ENCODE measurements at regions not wholly inside any gene's neighbourhood (a gene's known extent, or its start where the extent isn't known, plus 50 kb on each side); places are given as distances from the start of the nearest gene placed in this dataset.

DNA sequence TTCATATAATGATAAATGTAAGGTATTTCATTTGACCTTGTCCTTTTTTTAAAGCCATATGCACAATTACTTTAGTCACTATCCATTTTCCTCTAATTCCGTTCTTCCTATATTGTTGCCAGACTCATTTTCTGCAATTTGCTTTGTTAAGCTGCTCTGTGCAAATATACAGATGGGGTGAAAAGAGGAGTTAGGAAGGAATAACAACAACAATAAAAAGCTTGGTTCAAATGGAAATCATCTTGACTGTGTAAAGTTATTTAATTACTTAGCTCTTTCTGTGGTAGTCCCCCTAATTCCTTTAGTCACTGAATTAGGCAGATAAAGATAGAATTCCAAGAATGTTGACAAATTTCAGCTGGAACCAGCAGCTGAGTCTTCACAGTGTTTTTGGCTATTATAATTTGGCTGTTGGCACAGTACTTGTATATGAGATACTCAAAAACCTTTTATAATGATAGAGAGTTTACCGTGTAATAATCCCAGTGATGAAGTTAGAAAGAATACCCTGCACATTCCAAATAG is 838.0 kb downstream of the RPS29 start:
- H3K9me2 ChIP-seq (replicated peaks; ENCODE audit: control insufficient read depth, low read length) = no peaks in the 10 kb centered on the region
- H3K79me2 ChIP-seq (ENCODE audit: control insufficient read depth, low read length) = no peaks in the 10 kb centered on the region
- H3K9me3 ChIP-seq (ENCODE audit: control insufficient read depth, insufficient read depth, low read length) = no peaks in the 10 kb centered on the region
- H3F3A ChIP-seq (ENCODE audit: control insufficient read depth, insufficient read depth) = no peaks in the 10 kb centered on the region
- no peak overlapping the region for H3K4me2 ChIP-seq (ENCODE audit: low read length)
- H3K4me3 ChIP-seq (ENCODE audit: low read length) = no peak overlapping the region
- H4K20me1 ChIP-seq (ENCODE audit: control insufficient read depth, insufficient read depth, low read depth, low read length) = no peaks in the 10 kb centered on the region
- TF ChIP-seq EZH2phosphoT487 (IDR thresholded peaks at IDR 0.05; ENCODE audit: borderline replicate concordance, low read length) = no peak
- TF ChIP-seq, protein P1, sequence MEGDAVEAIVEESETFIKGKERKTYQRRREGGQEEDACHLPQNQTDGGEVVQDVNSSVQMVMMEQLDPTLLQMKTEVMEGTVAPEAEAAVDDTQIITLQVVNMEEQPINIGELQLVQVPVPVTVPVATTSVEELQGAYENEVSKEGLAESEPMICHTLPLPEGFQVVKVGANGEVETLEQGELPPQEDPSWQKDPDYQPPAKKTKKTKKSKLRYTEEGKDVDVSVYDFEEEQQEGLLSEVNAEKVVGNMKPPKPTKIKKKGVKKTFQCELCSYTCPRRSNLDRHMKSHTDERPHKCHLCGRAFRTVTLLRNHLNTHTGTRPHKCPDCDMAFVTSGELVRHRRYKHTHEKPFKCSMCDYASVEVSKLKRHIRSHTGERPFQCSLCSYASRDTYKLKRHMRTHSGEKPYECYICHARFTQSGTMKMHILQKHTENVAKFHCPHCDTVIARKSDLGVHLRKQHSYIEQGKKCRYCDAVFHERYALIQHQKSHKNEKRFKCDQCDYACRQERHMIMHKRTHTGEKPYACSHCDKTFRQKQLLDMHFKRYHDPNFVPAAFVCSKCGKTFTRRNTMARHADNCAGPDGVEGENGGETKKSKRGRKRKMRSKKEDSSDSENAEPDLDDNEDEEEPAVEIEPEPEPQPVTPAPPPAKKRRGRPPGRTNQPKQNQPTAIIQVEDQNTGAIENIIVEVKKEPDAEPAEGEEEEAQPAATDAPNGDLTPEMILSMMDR (IDR thresholded peaks at IDR 0.05; ENCODE audit: low read depth, low read length, poor library complexity, severe bottlenecking) = no peak
- no peak overlapping the region for H3K27ac ChIP-seq (ENCODE audit: low read depth, low read length)
- no peaks in the 10 kb centered on the region for H3K36me3 ChIP-seq (ENCODE audit: control insufficient read depth, low read length)
- no peaks in the 10 kb centered on the region for H3K27me3 ChIP-seq (ENCODE audit: control insufficient read depth, low read length)
- no peaks in the 10 kb centered on the region for H3K4me1 ChIP-seq (ENCODE audit: control insufficient read depth, low read length)

DNA sequence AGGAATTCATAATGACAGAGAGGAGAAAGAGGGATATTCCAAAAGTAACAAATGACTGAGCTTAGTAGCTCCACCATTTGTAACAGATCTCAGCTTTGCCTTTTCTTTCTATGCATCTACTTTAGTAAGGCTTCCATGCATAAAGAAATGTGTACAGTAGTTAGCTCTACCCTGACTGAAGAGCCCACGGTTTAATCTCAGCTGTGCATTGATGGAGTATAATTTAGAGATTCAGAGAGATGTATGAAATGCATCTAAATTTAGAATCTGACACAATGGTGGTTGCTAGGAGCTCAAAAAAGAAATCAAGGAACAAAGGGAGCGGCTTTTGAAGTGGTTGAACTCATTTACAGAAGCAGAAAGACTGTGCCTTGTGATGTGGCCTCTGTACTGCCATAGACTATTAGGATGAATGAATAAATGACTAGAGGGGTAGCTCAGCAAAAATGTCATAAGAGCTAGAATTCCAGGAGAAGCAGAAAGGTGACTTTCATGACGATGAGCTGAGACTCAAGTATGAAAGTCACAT is 838.6 kb downstream of the RPS29 start:
- Histone ChIP-seq H3K9me3 (ENCODE audit: control insufficient read depth, insufficient read depth, low read length) (no peaks in the 10 kb centered on the region), H3F3A (ENCODE audit: control insufficient read depth, insufficient read depth) (no peaks in the 10 kb centered on the region), H3K4me2 (ENCODE audit: low read length) (no peak overlapping the region), H3K79me2 (ENCODE audit: control insufficient read depth, low read length) (no peaks in the 10 kb centered on the region), H3K4me1 (ENCODE audit: control insufficient read depth, low read length) (no peaks in the 10 kb centered on the region), H3K36me3 (ENCODE audit: control insufficient read depth, low read length) (no peaks in the 10 kb centered on the region), H3K4me3 (ENCODE audit: low read length) (no peak overlapping the region), H3K27ac (ENCODE audit: low read depth, low read length) (no peak overlapping the region), H4K20me1 (ENCODE audit: control insufficient read depth, insufficient read depth, low read depth, low read length) (no peaks in the 10 kb centered on the region), H3K9me2 (replicated peaks; ENCODE audit: control insufficient read depth, low read length) (no peaks in the 10 kb centered on the region), H3K27me3 (ENCODE audit: control insufficient read depth, low read length) (no peaks in the 10 kb centered on the region)
- TF ChIP-seq, protein P1 (IDR thresholded peaks at IDR 0.05; ENCODE audit: low read depth, low read length, poor library complexity, severe bottlenecking) = no peak
- TF ChIP-seq EZH2phosphoT487 (IDR thresholded peaks at IDR 0.05; ENCODE audit: borderline replicate concordance, low read length) = no peak

DNA sequence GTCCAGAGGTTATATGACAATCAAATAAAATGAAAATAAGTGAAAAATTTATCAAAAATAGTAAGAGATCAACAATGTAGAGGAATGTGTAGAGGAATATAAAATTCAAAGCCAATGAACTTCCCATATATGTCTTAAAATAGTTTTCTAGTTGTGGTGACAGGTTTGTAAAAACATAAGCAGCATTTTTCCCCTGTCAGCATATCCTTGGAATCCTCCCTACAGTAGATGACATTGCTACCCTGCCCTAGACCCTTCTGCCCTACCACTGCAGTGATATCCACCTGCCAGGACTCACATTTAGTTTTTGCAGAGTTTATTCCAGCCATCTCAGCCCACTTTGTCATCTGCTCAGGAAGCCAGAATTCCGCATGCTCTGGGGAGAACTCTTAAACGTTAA is 842.0 kb downstream of the RPS29 start:
- no peaks in the 10 kb centered on the region for H3K27me3 ChIP-seq (ENCODE audit: control insufficient read depth, low read length)
- no peaks in the 10 kb centered on the region for H3K79me2 ChIP-seq (ENCODE audit: control insufficient read depth, low read length)
- H4K20me1 ChIP-seq (ENCODE audit: control insufficient read depth, insufficient read depth, low read depth, low read length) = no peaks in the 10 kb centered on the region
- H3K9me3 ChIP-seq (ENCODE audit: control insufficient read depth, insufficient read depth, low read length) = no peaks in the 10 kb centered on the region
- TF ChIP-seq EZH2phosphoT487 (IDR thresholded peaks at IDR 0.05; ENCODE audit: borderline replicate concordance, low read length) = no peak
- TF ChIP-seq, protein P1 (IDR thresholded peaks at IDR 0.05; ENCODE audit: low read depth, low read length, poor library complexity, severe bottlenecking) = no peak
- no peaks in the 10 kb centered on the region for H3K36me3 ChIP-seq (ENCODE audit: control insufficient read depth, low read length)
- no peaks in the 10 kb centered on the region for H3K9me2 ChIP-seq (replicated peaks; ENCODE audit: control insufficient read depth, low read length)
- H3K4me3 ChIP-seq (ENCODE audit: low read length) = no peak overlapping the region
- no peaks in the 10 kb centered on the region for H3K4me1 ChIP-seq (ENCODE audit: control insufficient read depth, low read length)
- H3K4me2 ChIP-seq (ENCODE audit: low read length) = no peak overlapping the region
- no peaks in the 10 kb centered on the region for H3F3A ChIP-seq (ENCODE audit: control insufficient read depth, insufficient read depth)
- no peak overlapping the region for H3K27ac ChIP-seq (ENCODE audit: low read depth, low read length)
